ENCODE measurements at regions not wholly inside any gene's neighbourhood (a gene's known extent, or its start where the extent isn't known, plus 50 kb on each side); places are given as distances from the start of the nearest gene placed in this dataset.

GRCh38 chr12:126106706-126107105 is 1041.5 kb downstream of the AACS start:
- DNase-seq (ENCODE audit: low spot score): no peak

- no peak for DNase-seq (ENCODE audit: low spot score)
Measured at GRCh38 chr12:126107659-126108058, 1042.4 kb downstream of the AACS start.

- no peak for DNase-seq (ENCODE audit: low spot score)
Measured at GRCh38 chr12:126108247-126108646, 1043.0 kb downstream of the AACS start.

GRCh38 chr12:126112141-126112540 is 1046.9 kb downstream of the AACS start:
- DNase-seq (ENCODE audit: low spot score): no peak

- DNase-seq (ENCODE audit: low spot score): no peak
Measured at GRCh38 chr12:126112849-126113248, 1047.6 kb downstream of the AACS start.

GRCh38 chr12:126114441-126114840 is 1049.2 kb downstream of the AACS start:
- no peak for DNase-seq (ENCODE audit: low spot score)

- DNase-seq (ENCODE audit: low spot score): no peak
Measured at GRCh38 chr12:126117502-126117901, 1052.3 kb downstream of the AACS start.

- no peak for DNase-seq (ENCODE audit: low spot score)
Measured at GRCh38 chr12:126139355-126139754, 1074.1 kb downstream of the AACS start.

- no peak for DNase-seq (ENCODE audit: low spot score)
Measured at GRCh38 chr12:126144603-126145002, 1079.4 kb downstream of the AACS start.

GRCh38 chr12:126147321-126147720 is 1082.1 kb downstream of the AACS start:
- no peak for DNase-seq (ENCODE audit: low spot score)

- DNase-seq (ENCODE audit: low spot score): peak; percentile 14
Measured at GRCh38 chr12:126156806-126157574, 1091.8 kb downstream of the AACS start.

GRCh38 chr12:126157575-126157966 is 1092.3 kb downstream of the AACS start:
- DNase-seq (ENCODE audit: low spot score): no peak

GRCh38 chr12:126159139-126159538 is 1093.9 kb downstream of the AACS start:
- DNase-seq (ENCODE audit: low spot score): no peak

- DNase-seq (ENCODE audit: low spot score): no peak
Measured at GRCh38 chr12:126160912-126161311, 1095.7 kb downstream of the AACS start.

- no peak for DNase-seq (ENCODE audit: low spot score)
Measured at GRCh38 chr12:126163984-126164383, 1098.7 kb downstream of the AACS start.

- DNase-seq (ENCODE audit: low spot score): no peak
Measured at GRCh38 chr12:126171937-126172559, 1106.8 kb downstream of the AACS start.

- DNase-seq (ENCODE audit: low spot score): no peak
Measured at GRCh38 chr12:126182619-126183236, 1117.5 kb downstream of the AACS start.

GRCh38 chr12:126185025-126185424 is 1119.8 kb downstream of the AACS start:
- DNase-seq (ENCODE audit: low spot score): no peak

- no peak for DNase-seq (ENCODE audit: low spot score)
Measured at GRCh38 chr12:126189856-126190255, 1124.6 kb downstream of the AACS start.

GRCh38 chr12:126191031-126191891 is 1126.0 kb downstream of the AACS start:
- no peak for DNase-seq (ENCODE audit: low spot score)

- DNase-seq (ENCODE audit: low spot score): no peak
Measured at GRCh38 chr12:126191949-126192348, 1126.7 kb downstream of the AACS start.

GRCh38 chr12:126193190-126193589 is 1128.0 kb downstream of the AACS start:
- DNase-seq (ENCODE audit: low spot score): no peak

Measured in pons (tissue), 1 donor.